Skeletal muscle satellite cell (primary cell): ENCODE measurements at regions not wholly inside any gene's neighbourhood (a gene's known extent, or its start where the extent isn't known, plus 50 kb on each side); places are given as distances from the start of the nearest gene placed in this dataset.
"Not testable (repeated sequence)": the region's sequence is repeated elsewhere in the genome, so short reads cannot be mapped to it uniquely, and the experiment has no call there.

Experiments used
- H3K27me3 ChIP-seq: 2 replicates; pipeline ENCODE4 v1.7.0; 2013; ENCODE audit warnings: low read length; ENCODE audit not compliant: control insufficient read depth, insufficient read depth
- H3K36me3 ChIP-seq: 2 replicates; pipeline ENCODE4 v1.7.0; 2013; ENCODE audit warnings: mild to moderate bottlenecking, control low read depth, low read length; ENCODE audit not compliant: insufficient read depth
- H3K4me1 ChIP-seq: 2 replicates; pipeline ENCODE4 v1.7.0; 2013; ENCODE audit warnings: low read length; ENCODE audit not compliant: control insufficient read depth, insufficient read depth
- H3K4me2 ChIP-seq: 2 replicates; pipeline ENCODE4 v1.7.0; 2013; ENCODE audit warnings: mild to moderate bottlenecking, low read length
- H3K4me3 ChIP-seq: 2 replicates; pipeline ENCODE4 v1.7.0; 2013; ENCODE audit warnings: low read length
- H3K9ac ChIP-seq: 2 replicates; pipeline ENCODE4 v1.7.0; 2013; ENCODE audit warnings: mild to moderate bottlenecking, low read depth, low read length, moderate library complexity
- H3K9me3 ChIP-seq: replicated peaks from 2 replicates; pipeline ENCODE4 v1.7.0; 2013; ENCODE audit warnings: mild to moderate bottlenecking, control low read depth, low read length

DNA sequence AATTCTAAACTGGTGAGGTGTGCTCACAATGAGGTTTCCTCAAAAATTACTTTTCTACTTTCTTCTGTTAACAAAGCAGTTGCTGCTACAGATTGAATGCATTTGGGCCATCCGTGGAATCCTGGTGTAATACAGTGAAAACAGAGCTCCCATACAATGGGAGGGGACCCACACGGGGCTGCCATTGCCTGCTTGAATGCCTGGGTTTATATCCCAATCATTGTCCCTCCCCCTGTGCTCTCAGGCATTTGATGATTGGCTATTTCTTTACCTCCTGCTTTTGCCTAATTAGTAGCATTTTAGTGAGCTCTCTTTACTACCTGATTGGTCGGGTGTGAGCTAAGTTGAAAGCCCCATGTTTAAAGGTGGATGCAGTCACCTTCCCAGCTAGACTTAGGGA is 52.9 kb upstream of the CSF1 start:
- not testable (repeated sequence) for H3K4me2 ChIP-seq, H3K4me1 ChIP-seq, H3K4me3 ChIP-seq, H3K36me3 ChIP-seq, H3K27me3 ChIP-seq, H3K9ac ChIP-seq, H3K9me3 ChIP-seq

DNA sequence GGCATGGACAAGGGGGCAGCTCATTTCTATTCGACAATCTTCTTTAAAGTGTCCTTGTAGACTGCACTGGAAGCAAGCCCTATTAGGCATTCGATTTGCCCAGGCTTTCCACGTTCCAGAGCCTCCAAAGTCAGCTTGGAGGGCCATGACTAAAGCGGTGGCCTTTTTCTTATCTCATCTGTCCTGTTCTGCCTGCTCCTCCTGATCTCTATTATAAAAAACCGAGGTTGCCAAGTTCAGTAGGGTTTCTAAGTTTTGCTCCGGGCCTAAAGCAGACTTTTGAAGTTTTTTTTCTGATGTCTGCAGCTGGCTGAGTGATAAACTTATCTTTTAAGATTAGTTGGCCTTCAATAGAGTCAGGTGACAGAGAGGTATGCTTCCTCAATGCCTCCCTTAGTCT is 54.7 kb upstream of the CSF1 start:
- not testable (repeated sequence) for H3K9me3 ChIP-seq, H3K27me3 ChIP-seq, H3K9ac ChIP-seq, H3K4me3 ChIP-seq, H3K36me3 ChIP-seq, H3K4me2 ChIP-seq
- peaks cover 13% of the 10 kb centered on the region for H3K4me1 ChIP-seq

- H3K9ac ChIP-seq = not testable (repeated sequence)
Observed at GRCh38 chr1:109853972-109854371, 56.7 kb upstream of the CSF1 start.

GRCh38 chr1:109852221-109853015 is 58.2 kb upstream of the CSF1 start:
- not testable (repeated sequence) for H3K4me3 ChIP-seq, H3K9me3 ChIP-seq, H3K9ac ChIP-seq, H3K27me3 ChIP-seq, H3K4me2 ChIP-seq, H3K36me3 ChIP-seq
- peaks cover 29% of the 10 kb centered on the region for H3K4me1 ChIP-seq

More at GRCh38 chr1:109853972-109854371, 56.7 kb upstream of the CSF1 start:
- H3K9me3 ChIP-seq, H3K4me3 ChIP-seq, H3K27me3 ChIP-seq, H3K4me2 ChIP-seq, H3K36me3 ChIP-seq: not testable (repeated sequence)
- peaks cover 29% of the 10 kb centered on the region for H3K4me1 ChIP-seq

GRCh38 chr1:109850827-109851226 is 59.8 kb upstream of the CSF1 start:
- H3K4me1 ChIP-seq = peaks cover 29% of the 10 kb centered on the region
- H3K36me3 ChIP-seq = no peaks in the 10 kb centered on the region
- H3K27me3 ChIP-seq = no peaks in the 10 kb centered on the region
- H3K4me2 ChIP-seq = no peak overlapping the region
- no peak overlapping the region for H3K4me3 ChIP-seq
- H3K9me3 ChIP-seq = no peaks in the 10 kb centered on the region
- H3K9ac ChIP-seq = no peak overlapping the region

DNA sequence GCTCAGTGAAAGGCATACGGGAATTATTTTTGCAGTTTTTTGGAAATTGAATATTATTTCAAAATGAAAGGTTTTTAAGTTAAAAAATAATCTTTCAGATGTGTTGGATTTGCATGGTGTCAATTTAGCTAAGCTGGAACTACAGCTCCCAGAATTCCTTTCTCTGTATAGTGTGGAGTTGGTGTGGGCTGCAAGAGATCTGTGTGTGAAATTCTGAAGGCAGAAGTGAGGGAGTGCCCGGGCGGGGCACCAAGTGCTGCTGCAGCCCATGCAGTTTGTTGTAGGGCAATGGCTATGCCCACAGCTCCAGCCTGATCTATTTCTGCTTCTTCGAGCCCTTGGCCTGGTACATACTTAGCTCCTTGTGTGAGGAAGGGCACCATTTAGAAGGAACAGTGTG is 60.5 kb upstream of the CSF1 start:
- Histone ChIP-seq H3K4me3 (no peak overlapping the region), H3K36me3 (no peaks in the 10 kb centered on the region), H3K27me3 (no peaks in the 10 kb centered on the region), H3K4me2 (no peak overlapping the region), H3K4me1 (peaks cover 29% of the 10 kb centered on the region), H3K9ac (no peak overlapping the region), H3K9me3 (no peaks in the 10 kb centered on the region)

DNA sequence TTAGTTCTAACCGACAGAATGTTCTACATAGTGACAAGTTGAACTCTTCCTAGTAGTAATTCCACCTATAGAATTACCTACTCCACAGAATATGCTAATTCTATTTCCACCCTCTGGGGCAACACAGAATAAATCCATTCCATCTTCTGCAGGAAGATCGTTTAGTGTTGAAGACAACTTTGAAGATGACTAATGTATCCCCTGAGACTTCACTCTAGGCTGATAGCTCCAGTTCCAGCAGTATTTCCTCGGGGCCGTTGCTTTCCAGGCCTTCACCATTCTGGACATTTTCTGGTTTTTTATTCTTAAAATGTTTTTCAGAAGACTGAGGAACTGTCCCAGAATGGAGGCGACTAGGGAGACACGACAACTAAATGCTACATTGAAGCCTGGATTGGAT is 61.0 kb upstream of the CSF1 start:
- Histone ChIP-seq H3K9ac (no peak overlapping the region), H3K4me3 (no peak overlapping the region), H3K36me3 (no peaks in the 10 kb centered on the region), H3K9me3 (no peaks in the 10 kb centered on the region), H3K4me2 (no peak overlapping the region), H3K4me1 (peaks cover 29% of the 10 kb centered on the region), H3K27me3 (no peaks in the 10 kb centered on the region)

DNA sequence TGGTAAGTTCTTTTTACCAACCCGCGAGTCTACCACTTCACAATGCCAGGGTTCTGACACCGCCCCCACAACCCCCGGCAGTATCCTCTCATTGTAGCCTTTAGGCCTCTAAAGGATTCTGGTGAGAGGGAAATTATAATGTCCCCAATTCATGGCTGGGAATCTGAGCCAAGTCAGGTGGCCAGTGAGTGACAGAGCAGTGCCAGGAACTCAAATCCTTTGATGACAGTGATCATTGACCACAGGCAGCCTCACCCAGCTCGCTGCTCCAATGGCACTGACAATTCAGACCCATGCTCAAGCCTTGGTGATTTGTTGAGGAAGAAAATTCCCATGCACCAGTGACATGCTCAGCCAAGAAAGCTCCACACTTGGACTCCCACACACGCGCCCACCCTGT is 63.4 kb upstream of the CSF1 start:
- Histone ChIP-seq H3K4me1 (peaks cover 25% of the 10 kb centered on the region), H3K4me3 (no peak overlapping the region), H3K9ac (no peak overlapping the region), H3K4me2 (no peak overlapping the region), H3K36me3 (no peaks in the 10 kb centered on the region), H3K9me3 (no peaks in the 10 kb centered on the region), H3K27me3 (no peaks in the 10 kb centered on the region)

- Histone ChIP-seq H3K4me1 (peaks cover 21% of the 10 kb centered on the region), H3K36me3 (no peaks in the 10 kb centered on the region), H3K9me3 (no peaks in the 10 kb centered on the region)
Observed at GRCh38 chr1:109846846-109847245, 63.8 kb upstream of the CSF1 start.

GRCh38 chr1:109846162-109846561 is 64.5 kb upstream of the CSF1 start:
- Histone ChIP-seq H3K36me3 (no peaks in the 10 kb centered on the region), H3K4me3 (no peak overlapping the region), H3K4me2 (no peak overlapping the region), H3K27me3 (no peaks in the 10 kb centered on the region), H3K9me3 (no peaks in the 10 kb centered on the region), H3K4me1 (peaks cover 18% of the 10 kb centered on the region), H3K9ac (no peak overlapping the region)

More at GRCh38 chr1:109846846-109847245, 63.8 kb upstream of the CSF1 start:
- H3K9ac ChIP-seq = no peak overlapping the region
- no peak overlapping the region for H3K4me3 ChIP-seq
- H3K4me2 ChIP-seq = no peak overlapping the region
- no peaks in the 10 kb centered on the region for H3K27me3 ChIP-seq

DNA sequence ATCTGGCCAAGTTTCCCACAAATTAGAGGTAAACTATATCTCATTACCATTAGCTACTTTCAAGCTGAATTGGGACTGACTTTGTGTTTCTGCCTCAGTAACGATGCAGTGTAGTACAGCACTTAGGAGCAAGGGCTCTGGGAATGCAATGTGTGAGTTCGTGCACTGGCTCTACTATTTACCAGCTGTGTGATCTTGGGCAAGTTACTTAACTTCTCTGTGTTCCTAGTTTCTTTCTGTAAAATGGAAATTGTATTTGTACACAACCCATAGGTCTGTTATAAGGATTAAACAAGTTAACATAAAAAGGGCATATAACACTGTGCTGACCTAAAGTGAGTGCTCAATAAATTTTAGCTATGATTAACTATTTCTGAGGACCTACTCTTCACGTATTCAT is 65.0 kb upstream of the CSF1 start:
- H3K4me2 ChIP-seq = no peak overlapping the region
- peaks cover 13% of the 10 kb centered on the region for H3K4me1 ChIP-seq
- H3K9me3 ChIP-seq = no peaks in the 10 kb centered on the region
- no peaks in the 10 kb centered on the region for H3K36me3 ChIP-seq
- H3K27me3 ChIP-seq = no peaks in the 10 kb centered on the region
- no peak overlapping the region for H3K9ac ChIP-seq
- H3K4me3 ChIP-seq = no peak overlapping the region

- Histone ChIP-seq H3K9me3 (no peaks in the 10 kb centered on the region), H3K27me3 (no peaks in the 10 kb centered on the region), H3K4me3 (no peak overlapping the region), H3K4me2 (no peak overlapping the region), H3K36me3 (no peaks in the 10 kb centered on the region), H3K9ac (no peak overlapping the region), H3K4me1 (peaks cover 5% of the 10 kb centered on the region)
Observed at GRCh38 chr1:109844609-109845008, 66.0 kb upstream of the CSF1 start.
